ENCODE measurements at regions not wholly inside any gene's neighbourhood (a gene's known extent, or its start where the extent isn't known, plus 50 kb on each side); places are given as distances from the start of the nearest gene placed in this dataset.

GRCh38 chr7:68911754-68912153, 686.5 kb upstream of the AUTS2 start:
- H3K4me3 ChIP-seq: no peak overlapping the region
- H3K9me3 ChIP-seq: no peaks in the 10 kb centered on the region
- no peak overlapping the region for H3K9ac ChIP-seq (ENCODE audit: low read depth in 2 of 2, low read length in 2 of 2)
- H3K27ac ChIP-seq: no peak overlapping the region
- DNase-seq: no peak
- no peaks in the 10 kb centered on the region for H3K4me1 ChIP-seq
- intact Hi-C loops (cut with DNase I): no loop called here
- H3K36me3 ChIP-seq: no peaks in the 10 kb centered on the region
- H3K27me3 ChIP-seq: no peaks in the 10 kb centered on the region
- TF ChIP-seq, protein P1, sequence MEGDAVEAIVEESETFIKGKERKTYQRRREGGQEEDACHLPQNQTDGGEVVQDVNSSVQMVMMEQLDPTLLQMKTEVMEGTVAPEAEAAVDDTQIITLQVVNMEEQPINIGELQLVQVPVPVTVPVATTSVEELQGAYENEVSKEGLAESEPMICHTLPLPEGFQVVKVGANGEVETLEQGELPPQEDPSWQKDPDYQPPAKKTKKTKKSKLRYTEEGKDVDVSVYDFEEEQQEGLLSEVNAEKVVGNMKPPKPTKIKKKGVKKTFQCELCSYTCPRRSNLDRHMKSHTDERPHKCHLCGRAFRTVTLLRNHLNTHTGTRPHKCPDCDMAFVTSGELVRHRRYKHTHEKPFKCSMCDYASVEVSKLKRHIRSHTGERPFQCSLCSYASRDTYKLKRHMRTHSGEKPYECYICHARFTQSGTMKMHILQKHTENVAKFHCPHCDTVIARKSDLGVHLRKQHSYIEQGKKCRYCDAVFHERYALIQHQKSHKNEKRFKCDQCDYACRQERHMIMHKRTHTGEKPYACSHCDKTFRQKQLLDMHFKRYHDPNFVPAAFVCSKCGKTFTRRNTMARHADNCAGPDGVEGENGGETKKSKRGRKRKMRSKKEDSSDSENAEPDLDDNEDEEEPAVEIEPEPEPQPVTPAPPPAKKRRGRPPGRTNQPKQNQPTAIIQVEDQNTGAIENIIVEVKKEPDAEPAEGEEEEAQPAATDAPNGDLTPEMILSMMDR (IDR thresholded peaks at IDR 0.05): no peak

- TF ChIP-seq, protein P1 (IDR thresholded peaks at IDR 0.05): no peak
- H3K27ac ChIP-seq: no peak overlapping the region
- no peak overlapping the region for H3K9ac ChIP-seq (ENCODE audit: low read depth in 2 of 2, low read length in 2 of 2)
- DNase-seq: no peak
- no peaks in the 10 kb centered on the region for H3K4me1 ChIP-seq
- H3K9me3 ChIP-seq: no peaks in the 10 kb centered on the region
- no peaks in the 10 kb centered on the region for H3K36me3 ChIP-seq
- H3K4me3 ChIP-seq: no peak overlapping the region
- intact Hi-C loops (cut with DNase I): no loop called here
- no peaks in the 10 kb centered on the region for H3K27me3 ChIP-seq
Observed at GRCh38 chr7:68914006-68914405, 684.3 kb upstream of the AUTS2 start.

DNA sequence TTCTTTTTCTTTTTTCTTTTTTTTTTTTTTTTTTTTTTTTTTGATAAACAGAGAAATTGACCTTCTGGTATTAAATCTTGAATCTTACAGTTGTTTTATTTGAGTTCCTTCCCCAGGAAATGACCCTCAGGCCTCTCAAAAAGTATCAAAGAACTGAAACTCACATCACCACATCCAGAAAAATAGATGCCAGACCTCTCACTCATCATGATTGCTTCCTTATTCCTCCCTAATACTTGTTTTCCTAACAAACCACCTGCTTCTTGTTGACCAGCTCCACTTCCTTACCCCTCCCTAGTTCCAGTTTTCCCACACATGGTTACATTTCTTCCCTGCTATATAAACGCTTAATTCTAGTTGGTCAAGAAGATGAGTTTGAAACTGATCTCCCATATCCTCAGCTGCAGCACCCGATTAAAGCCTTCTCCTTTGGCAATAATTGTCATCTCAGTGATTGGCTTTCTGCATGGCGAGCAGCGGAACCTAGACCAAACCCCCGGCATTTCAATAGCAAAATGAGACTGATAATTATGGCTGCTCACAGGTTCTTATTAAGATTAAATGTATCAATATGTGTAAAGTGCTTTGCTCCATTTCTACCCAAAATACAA, 681.1 kb upstream of the AUTS2 start:
- intact Hi-C loops (cut with DNase I): no loop called here
- Histone ChIP-seq H3K27me3 (no peaks in the 10 kb centered on the region), H3K9ac (ENCODE audit: low read depth in 2 of 2, low read length in 2 of 2) (no peak overlapping the region), H3K27ac (no peak overlapping the region), H3K36me3 (no peaks in the 10 kb centered on the region), H3K9me3 (no peaks in the 10 kb centered on the region), H3K4me3 (no peak overlapping the region), H3K4me1 (no peaks in the 10 kb centered on the region)
- TF ChIP-seq, protein P1 (IDR thresholded peaks at IDR 0.05): no peak
- DNase-seq: no peak

DNA sequence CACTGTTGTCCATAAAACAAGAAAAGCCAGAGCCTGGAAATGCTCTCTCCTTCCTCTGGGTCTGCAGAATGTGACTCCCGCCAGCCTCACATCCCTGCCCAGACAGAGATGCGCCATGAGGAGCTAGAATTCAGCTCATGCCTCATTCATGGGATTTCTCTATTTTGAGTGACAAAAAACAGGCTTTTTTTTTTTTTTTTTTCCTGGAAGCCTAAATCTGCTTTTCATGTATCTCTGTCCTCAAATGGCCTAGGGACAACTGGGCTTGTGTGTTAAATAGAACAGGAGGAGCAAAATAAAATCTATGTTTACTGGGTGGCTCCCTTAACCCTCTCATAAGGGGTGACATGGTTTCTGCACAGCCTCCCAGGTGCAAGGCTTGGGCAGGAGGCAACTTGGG, 679.7 kb upstream of the AUTS2 start:
- H3K9me3 ChIP-seq: no peaks in the 10 kb centered on the region
- TF ChIP-seq, protein P1 (IDR thresholded peaks at IDR 0.05): no peak

GRCh38 chr7:68922850-68923249, 675.4 kb upstream of the AUTS2 start:
- DNase-seq: no peak
- Histone ChIP-seq H3K4me3 (no peak overlapping the region), H3K9me3 (no peaks in the 10 kb centered on the region), H3K27ac (no peak overlapping the region), H3K4me1 (no peaks in the 10 kb centered on the region), H3K36me3 (no peaks in the 10 kb centered on the region), H3K27me3 (no peaks in the 10 kb centered on the region), H3K9ac (ENCODE audit: low read depth in 2 of 2, low read length in 2 of 2) (no peak overlapping the region)
- TF ChIP-seq, protein P1 (IDR thresholded peaks at IDR 0.05): no peak
- intact Hi-C loops (cut with DNase I): no loop called here

More for the DNA sequence above, 679.7 kb upstream of the AUTS2 start:
- Histone ChIP-seq H3K27ac (no peak overlapping the region), H3K9ac (ENCODE audit: low read depth in 2 of 2, low read length in 2 of 2) (no peak overlapping the region), H3K36me3 (no peaks in the 10 kb centered on the region), H3K4me1 (no peaks in the 10 kb centered on the region), H3K4me3 (no peak overlapping the region), H3K27me3 (no peaks in the 10 kb centered on the region)
- intact Hi-C loops (cut with DNase I): no loop called here
- no peak for DNase-seq

Data from colonic mucosa (tissue), 4 donors.